K562 (cell line): ENCODE measurements at regions not wholly inside any gene's neighbourhood (a gene's known extent, or its start where the extent isn't known, plus 50 kb on each side); places are given as distances from the start of the nearest gene placed in this dataset.

Experiments used
- ATAC-seq: fragments of 200-7000 bp; cut with Tn5 transposase; 3 replicates; pipeline ENCODE4 v1.9.1; 2020; ENCODE audit warnings: moderate library complexity
- BruUV-seq: library from RNA; stranded (reverse); fragments of 400-500 nt; replicated peaks from 2 replicates; lab custom pipeline; 2021; lab: Mats Ljungman, UMichigan
- CTCF ChIA-PET: fragments of 300-600 bp; formaldehyde crosslinking; extraction: SDS; loops from one replicate; lab custom pipeline; 2021; ENCODE audit warnings: low intra/inter-chr PET ratio; lab: Yijun Ruan, JAX
- POLR2A ChIA-PET: fragments of 300-600, 350-650 bp; sonication (Branson Sonifier 250); formaldehyde crosslinking; extraction: SDS; loops from one replicate; lab custom pipeline; 2021; ENCODE audit warnings: antibody characterized with exemption, inconsistent platforms; lab: Yijun Ruan, JAX
- DNase-seq, 4 experiments: peaks; one replicate each; pipeline versions ENCODE4 v3.0.0 to v3.0.0-alpha.2; 2011 to 2018; ENCODE audit warnings: low spot score in 3 of 4, mixed read lengths in 3 of 4; ENCODE audit errors: extremely low read depth in 1 of 4
- FAIRE-seq: peaks from 2 replicates; lab custom pipeline; 2011; peaks lifted over from hg19 to GRCh38; lab: Jason Lieb, UNC
- H2AFZ ChIP-seq: 2 replicates; pipeline ENCODE4 v1.6.0; 2011; ENCODE audit warnings: low read depth, low read length, control low read depth, inconsistent platforms
- H3K27ac ChIP-seq: fragments of 200-600 bp; 3 replicates; pipeline ENCODE4 v1.8.0; 2011; ENCODE audit warnings: low read depth, mild to moderate bottlenecking, control low read depth, inconsistent platforms, low read length, moderate library complexity, mixed read lengths; ENCODE audit errors: extremely low read depth
- H3K27me3 ChIP-seq, 2 experiments: fragments of 300-600 bp in 1 of 2; 2 replicates in 1 of 2; 3 replicates in 1 of 2; pipeline versions ENCODE4 v1.6.0 to v1.8.0; 2011; ENCODE audit warnings: inconsistent platforms in 2 of 2, low read length in 2 of 2, mild to moderate bottlenecking in 1 of 2, mixed read lengths in 1 of 2, moderate library complexity in 1 of 2; ENCODE audit not compliant: control insufficient read depth in 2 of 2, insufficient read depth in 2 of 2
- H3K36me3 ChIP-seq: fragments of 300-600 bp; 3 replicates; pipeline ENCODE4 v1.8.0; 2011; ENCODE audit warnings: mild to moderate bottlenecking, low read length, inconsistent platforms; ENCODE audit not compliant: control insufficient read depth, insufficient read depth
- H3K4me1 ChIP-seq, 2 experiments: fragments of 200-600 bp in 1 of 2; replicated peaks in 1 of 2; 2 replicates in 1 of 2; 3 replicates in 1 of 2; pipeline versions ENCODE4 v1.5.1 to v1.8.0; 2011; ENCODE audit warnings: inconsistent platforms in 2 of 2, low read length in 2 of 2, mild to moderate bottlenecking in 1 of 2, mixed read lengths in 1 of 2, moderate library complexity in 1 of 2; ENCODE audit not compliant: control insufficient read depth in 2 of 2, insufficient read depth in 2 of 2
- H3K4me2 ChIP-seq: 2 replicates; pipeline ENCODE4 v1.6.1; 2011; ENCODE audit warnings: low read length, control low read depth, inconsistent platforms, mixed read lengths; ENCODE audit not compliant: insufficient read depth
- H3K4me3 ChIP-seq: fragments of 200-600 bp; sonication (generic), shearing (Covaris generic); 2 replicates; pipeline ENCODE4 v1.5.1; 2016; ENCODE audit warnings: control low read depth, inconsistent platforms
- H3K79me2 ChIP-seq: fragments of 200-600 bp; 3 replicates; pipeline ENCODE4 v1.8.0; 2011; ENCODE audit warnings: low read length, inconsistent platforms; ENCODE audit not compliant: control insufficient read depth, insufficient read depth
- H3K9ac ChIP-seq, 2 experiments: 2 replicates each; pipeline versions ENCODE4 v1.6.0 to v1.6.1; 2011; ENCODE audit warnings: low read depth in 2 of 2, low read length in 2 of 2, control low read depth in 1 of 2, inconsistent platforms in 1 of 2, mild to moderate bottlenecking in 1 of 2, mixed read lengths in 1 of 2; ENCODE audit not compliant: insufficient read depth in 1 of 2
- H3K9me1 ChIP-seq: one replicate; pipeline ENCODE4 v1.6.0; 2011; ENCODE audit warnings: inconsistent platforms, mild to moderate bottlenecking, low read length, moderate library complexity; ENCODE audit not compliant: control insufficient read depth, insufficient read depth
- H3K9me3 ChIP-seq: replicated peaks from 2 replicates; pipeline ENCODE4 v1.5.1; 2011; ENCODE audit warnings: low read depth, low read length, inconsistent platforms; ENCODE audit not compliant: control insufficient read depth, insufficient read depth
- H4K20me1 ChIP-seq: replicated peaks from 2 replicates; pipeline ENCODE4 v1.6.1; 2011; ENCODE audit warnings: low read length, inconsistent platforms, mixed read lengths; ENCODE audit not compliant: control insufficient read depth, insufficient read depth
- CBX2 ChIP-seq: fragments of 200-600 bp; sonication (generic); IDR thresholded peaks from one replicate; pipeline ENCODE4 v1.6.1; 2012; ENCODE audit warnings: mild to moderate bottlenecking, low read length, inconsistent platforms; ENCODE audit not compliant: insufficient read depth, poor library complexity, severe bottlenecking
- EHMT2 ChIP-seq: fragments of 450-650 bp; IDR thresholded peaks from 2 replicates; pipeline ENCODE4 v1.6.1; 2018; ENCODE audit warnings: antibody characterized with exemption
- HMGN3 ChIP-seq: IDR thresholded peaks from 2 replicates; pipeline ENCODE4 v1.6.1; 2011; ENCODE audit warnings: borderline replicate concordance, low read depth, mild to moderate bottlenecking, mixed read lengths, low read length; ENCODE audit not compliant: insufficient read length; ENCODE audit errors: extremely low read depth
- ID3 ChIP-seq, 2 experiments: fragments of 250-450 bp in 1 of 2; fragments of 450-650 bp in 1 of 2; sonication (Bioruptor Pico) in 1 of 2; IDR thresholded peaks; 2 replicates each; pipeline versions ENCODE4 v1.6.1 to v1.8.0; 2016 to 2021; ENCODE audit warnings: mild to moderate bottlenecking in 2 of 2, moderate library complexity in 2 of 2, missing compliant biosample characterization in 1 of 2, missing genetic modification characterization in 1 of 2
- JUN ChIP-seq, 2 experiments: sonication (generic) in 1 of 2; formaldehyde crosslinking in 1 of 2; IDR thresholded peaks; 2 replicates each; pipeline versions ENCODE4 v1.6.1 to v1.8.0; 2012 to 2022; ENCODE audit warnings: borderline replicate concordance in 2 of 2, mild to moderate bottlenecking in 2 of 2, improper control_type of control experiment in 1 of 2, low read depth in 1 of 2, low read length in 1 of 2, missing genetic modification reagents in 1 of 2
- RBM15 ChIP-seq: fragments of 200-400 bp; formaldehyde crosslinking; IDR thresholded peaks from 2 replicates; pipeline ENCODE4 v1.6.1; 2018; ENCODE audit warnings: mild to moderate bottlenecking, low read length, moderate library complexity; ENCODE audit not compliant: insufficient read depth
- TCF7L2 ChIP-seq: fragments of 150-350 bp; IDR thresholded peaks from 2 replicates; pipeline ENCODE4 v1.6.1; 2016; ENCODE audit warnings: low read depth, mild to moderate bottlenecking, low read length, moderate library complexity
- ZNF511 ChIP-seq: sonication (generic); formaldehyde crosslinking; IDR thresholded peaks from 2 replicates; pipeline ENCODE4 v1.8.0; 2022; ENCODE audit warnings: mild to moderate bottlenecking, missing genetic modification reagents
- ZNF583 ChIP-seq: fragments of 250-450 bp; sonication (Bioruptor Pico); IDR thresholded peaks from 2 replicates; pipeline ENCODE4 v1.4.0; 2020
- WGBS: fragments of 100-300 bp; shearing (Covaris generic); methylation state at CpG from one replicate; pipeline ENCODE4 v1.1.6; 2016; ENCODE audit warnings: low coverage, mixed read lengths; ENCODE audit not compliant: insufficient coverage; ENCODE audit errors: missing lambda C conversion rate; 5-methylcytosine and 5-hydroxymethylcytosine counted together
- in situ Hi-C: fragments of 300-500 bp; cut with MboI; formaldehyde crosslinking; loops from 4 replicates; pipeline ENCODE4 v1.15.0; 2018; ENCODE audit warnings: inconsistent platforms, mixed read lengths
- intact Hi-C: fragments of 100-400 bp; cut with micrococcal nuclease; formaldehyde crosslinking; loops from 2 replicates; pipeline ENCODE4 v1.14.2; 2022

GRCh38 chr15:69853544-69853951, 244.2 kb downstream of the TLE3 start:
- intact Hi-C loops (no loop called here), in situ Hi-C loops (no loop called here)
- Histone ChIP-seq H3K27ac (no peak overlapping the region), H3K4me3 (no peak overlapping the region), H4K20me1 (no peaks in the 10 kb centered on the region), H3K9me1 (no peaks in the 10 kb centered on the region), H3K4me1 (no peaks in the 10 kb centered on the region), H3K9ac (no peak overlapping the region), H3K4me2 (no peak overlapping the region), H3K36me3 (no peaks in the 10 kb centered on the region), H2AFZ (no peak overlapping the region), H3K27me3 (peaks cover 0 to 15% of the 10 kb centered on the region in 2 experiments; a peak in 3 of 5 replicates), H3K9me3 (no peaks in the 10 kb centered on the region), H3K79me2 (no peaks in the 10 kb centered on the region)
- no peak for DNase-seq
- no TSS peak for BruUV-seq
- TF ChIP-seq ZNF583 (CRISPR knock-in tag) = no peak
- no peak for ATAC-seq
- POLR2A ChIA-PET = no interaction called here
- CTCF ChIA-PET = no interaction called here
- WGBS = 2% methylated on average over 5 of the region's 6 CpGs
- no peak for FAIRE-seq

- no peaks in the 10 kb centered on the region for H3K36me3 ChIP-seq
- CTCF ChIA-PET = no interaction called here
- no peak for DNase-seq
- H3K9me3 ChIP-seq = no peaks in the 10 kb centered on the region
- WGBS = 3% methylated on average over 4 of the region's 4 CpGs
- in situ Hi-C loops = no loop called here
- no peaks in the 10 kb centered on the region for H3K79me2 ChIP-seq
- FAIRE-seq = no peak
- no peak overlapping the region for H2AFZ ChIP-seq
- peaks cover 0 to 15% of the 10 kb centered on the region in 2 experiments; a peak in 3 of 5 replicates for H3K27me3 ChIP-seq
- no peaks in the 10 kb centered on the region for H4K20me1 ChIP-seq
- no TSS peak for BruUV-seq
- no peak overlapping the region for H3K9ac ChIP-seq
- no peak overlapping the region for H3K4me2 ChIP-seq
- H3K4me1 ChIP-seq = no peaks in the 10 kb centered on the region
- POLR2A ChIA-PET = interaction anchor here (1.0 kb wide), 1 partner anchor 10 kb away, joined by 3 read pairs; no protein-coding TSS in a partner anchor
- no peaks in the 10 kb centered on the region for H3K9me1 ChIP-seq
- no peak for ATAC-seq
- intact Hi-C loops = no loop called here
- H3K27ac ChIP-seq = no peak overlapping the region
- H3K4me3 ChIP-seq = no peak overlapping the region
- TF ChIP-seq JUN (IDR thresholded peaks at IDR 0.05; ENCODE audit: borderline replicate concordance, low read depth, low read length) = no peak
- no peak for TF ChIP-seq JUN (CRISPR knock-in tag; IDR thresholded peaks at IDR 0.05; ENCODE audit: borderline replicate concordance)
- TF ChIP-seq CBX2 = no peak
- TF ChIP-seq EHMT2 = no peak
- TF ChIP-seq HMGN3 = no peak
- no peak for TF ChIP-seq TCF7L2
- no peak for TF ChIP-seq ID3 (CRISPR knock-in tag; IDR thresholded peaks at IDR 0.05)
- no peak for TF ChIP-seq ID3 (tag; IDR thresholded peaks at IDR 0.05)
- no peak for TF ChIP-seq RBM15
- TF ChIP-seq ZNF511 (CRISPR knock-in tag) = no peak
Measured at GRCh38 chr15:69854001-69854400, 243.7 kb downstream of the TLE3 start.
